ENCODE measurements at regions not wholly inside any gene's neighbourhood (a gene's known extent, or its start where the extent isn't known, plus 50 kb on each side); places are given as distances from the start of the nearest gene placed in this dataset.
"Not testable (repeated sequence)": the region's sequence is repeated elsewhere in the genome, so short reads cannot be mapped to it uniquely, and the experiment has no call there.

DNA sequence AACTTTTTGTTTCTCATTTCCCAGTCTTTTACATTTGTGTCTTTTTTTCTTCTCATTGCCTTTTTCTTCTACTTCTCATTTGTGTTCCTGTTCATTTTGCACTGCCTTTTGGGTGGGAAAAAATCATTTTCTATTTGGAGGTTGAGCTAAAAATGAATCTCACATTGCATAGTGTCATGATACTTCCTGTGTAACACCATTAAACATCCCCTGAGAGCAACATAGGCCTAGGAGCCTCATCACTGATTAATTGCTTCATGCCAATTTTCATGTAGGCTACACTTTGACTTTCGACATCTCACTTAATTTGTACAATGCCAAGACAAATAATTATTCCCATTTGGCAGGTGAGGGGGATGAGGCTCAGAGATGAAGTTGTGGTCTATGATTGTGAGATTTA lies 279.2 kb downstream of the EDEM1 start:
- no peak for DNase-seq

DNA sequence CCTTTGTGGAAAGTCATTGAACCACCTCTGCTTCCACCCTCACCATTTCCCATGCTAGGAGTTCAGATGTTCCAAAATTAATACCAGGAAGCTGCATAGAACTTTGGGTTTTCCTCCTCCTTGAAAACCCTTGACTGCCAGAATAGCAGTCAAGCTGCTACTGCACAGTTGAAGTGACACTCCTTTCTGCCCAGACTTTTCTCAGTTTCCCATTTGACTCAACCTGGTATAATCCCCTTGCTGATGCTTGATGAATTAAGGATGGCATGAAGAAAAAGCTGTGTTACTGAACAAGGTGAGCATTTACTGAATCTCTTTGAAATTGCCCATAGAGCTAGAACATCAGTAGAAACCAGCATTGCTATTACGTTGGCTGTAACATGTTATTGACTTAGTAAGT lies 286.0 kb downstream of the EDEM1 start:
- no peak for DNase-seq

DNA sequence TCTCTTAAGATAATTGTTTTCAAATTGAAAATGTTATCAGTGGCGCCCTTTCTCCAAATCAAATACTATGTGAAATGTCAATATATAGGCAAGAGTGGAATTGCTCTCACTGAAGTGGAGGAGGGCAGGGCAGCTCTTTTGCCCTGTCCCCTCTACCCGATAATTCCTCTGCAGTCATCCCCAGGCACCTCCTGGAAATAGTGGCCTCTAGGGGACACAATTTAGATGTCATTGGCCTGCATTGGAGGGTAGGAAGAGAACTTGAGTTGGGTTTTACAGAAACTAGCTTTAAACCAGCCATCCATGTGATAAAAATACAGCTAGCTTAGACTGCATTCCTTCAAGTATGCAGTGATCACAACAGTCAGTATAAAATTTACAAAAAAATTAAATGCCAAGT lies 288.9 kb downstream of the EDEM1 start:
- no peak for DNase-seq

DNA sequence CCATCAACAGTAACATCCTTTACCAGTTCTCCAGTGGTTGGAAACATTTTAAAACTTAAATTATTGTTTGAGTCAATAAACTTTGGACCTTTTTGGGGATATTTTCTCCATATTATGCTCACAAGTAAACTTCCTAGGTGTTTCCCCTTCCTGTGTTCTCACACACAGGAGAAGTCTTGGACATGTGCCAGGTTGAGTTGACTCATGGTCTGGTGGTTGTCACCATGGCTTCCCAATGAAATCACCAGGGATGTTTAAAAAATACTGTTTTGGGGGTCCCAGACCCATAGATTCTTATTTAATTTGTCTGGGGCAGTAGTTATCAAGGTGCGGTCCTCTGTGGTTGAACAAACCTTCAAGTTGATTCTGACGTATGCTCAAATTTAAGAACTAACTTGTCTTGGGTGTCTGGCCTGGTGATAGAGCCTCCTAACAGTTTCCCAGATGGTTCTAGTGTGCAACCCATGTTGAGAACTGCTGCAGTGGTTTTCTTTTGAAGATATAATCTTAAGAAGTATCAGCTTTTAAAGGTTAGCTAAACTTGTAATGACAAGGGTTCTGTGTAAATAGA lies 291.8 kb downstream of the EDEM1 start:
- DNase-seq, result no peak

DNA sequence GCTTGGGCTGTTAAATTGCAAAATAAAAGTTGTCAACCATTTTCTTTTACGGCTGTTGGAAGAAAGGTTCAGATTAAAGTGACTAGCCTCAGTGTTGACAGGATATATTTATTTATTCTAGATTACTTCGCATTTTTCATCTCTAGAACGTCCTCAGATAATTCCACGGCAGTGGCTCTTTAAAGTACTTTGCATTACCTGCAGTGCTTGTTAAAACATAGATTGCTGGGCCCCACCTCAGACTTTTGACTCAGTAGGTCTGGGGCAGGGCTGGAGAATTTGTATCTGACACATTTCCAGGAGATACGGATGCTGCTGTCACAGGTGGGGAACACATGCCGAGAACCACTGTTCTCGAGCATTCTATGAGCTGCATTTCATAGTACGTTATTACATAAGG lies 292.7 kb downstream of the EDEM1 start:
- DNase-seq, result no peak

DNA sequence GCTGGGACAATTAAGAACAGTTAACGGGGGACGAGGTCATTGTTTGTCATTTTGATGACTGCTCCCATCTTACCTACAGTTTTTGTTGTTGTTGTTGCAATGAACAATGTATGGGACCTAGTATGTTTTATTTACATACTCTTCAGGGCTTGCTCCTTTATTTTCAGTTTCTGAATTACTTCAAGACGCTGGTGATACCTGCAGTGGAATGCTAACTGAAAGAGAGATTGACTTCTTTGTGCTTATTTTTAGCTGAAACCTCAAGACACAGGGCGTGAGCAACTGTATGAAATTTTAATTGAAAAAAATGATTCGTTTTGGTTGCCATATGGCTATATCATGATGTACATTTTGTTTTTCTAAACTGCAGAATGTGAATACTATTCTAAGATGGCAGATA lies 297.9 kb downstream of the EDEM1 start:
- DNase-seq, result no peak

DNA sequence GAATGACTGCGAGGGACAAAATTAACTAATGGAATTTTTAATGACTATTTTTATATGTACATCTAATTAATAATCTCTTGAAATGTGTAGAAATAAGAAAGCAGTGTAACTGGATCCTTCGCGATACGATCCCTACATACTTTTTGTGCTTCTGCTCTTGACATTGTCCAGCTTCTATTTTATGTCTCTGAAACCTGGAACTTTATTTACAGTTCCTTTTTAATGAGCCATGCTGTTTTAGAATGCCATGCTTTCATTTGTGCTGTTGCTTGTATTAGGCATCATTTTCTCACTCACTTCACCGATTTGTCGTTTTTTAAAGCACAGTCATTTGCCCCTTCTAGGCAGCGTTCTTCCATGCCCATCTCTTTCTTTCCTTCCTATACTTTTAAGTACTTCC lies 301.3 kb downstream of the EDEM1 start:
- no peak for DNase-seq

DNA sequence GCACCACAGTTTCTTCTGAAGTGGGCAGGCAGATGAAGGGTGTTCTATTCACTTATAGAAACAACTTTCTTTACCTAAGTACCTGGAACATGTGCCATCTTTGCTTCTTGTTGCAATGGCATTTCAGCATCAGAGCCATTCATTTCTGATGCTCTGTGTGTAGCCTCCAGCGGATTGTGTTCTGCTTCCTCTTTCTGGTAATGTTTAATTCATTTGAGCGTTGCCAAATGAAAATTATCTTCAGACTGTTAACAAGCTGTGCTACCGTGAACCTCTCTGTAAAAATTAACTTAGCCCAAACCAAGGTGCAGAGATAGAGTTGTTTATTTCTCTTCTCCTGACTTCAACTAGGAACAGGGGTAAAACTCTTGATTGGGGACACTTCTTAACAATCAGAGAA lies 302.0 kb downstream of the EDEM1 start:
- no peak for DNase-seq

DNA sequence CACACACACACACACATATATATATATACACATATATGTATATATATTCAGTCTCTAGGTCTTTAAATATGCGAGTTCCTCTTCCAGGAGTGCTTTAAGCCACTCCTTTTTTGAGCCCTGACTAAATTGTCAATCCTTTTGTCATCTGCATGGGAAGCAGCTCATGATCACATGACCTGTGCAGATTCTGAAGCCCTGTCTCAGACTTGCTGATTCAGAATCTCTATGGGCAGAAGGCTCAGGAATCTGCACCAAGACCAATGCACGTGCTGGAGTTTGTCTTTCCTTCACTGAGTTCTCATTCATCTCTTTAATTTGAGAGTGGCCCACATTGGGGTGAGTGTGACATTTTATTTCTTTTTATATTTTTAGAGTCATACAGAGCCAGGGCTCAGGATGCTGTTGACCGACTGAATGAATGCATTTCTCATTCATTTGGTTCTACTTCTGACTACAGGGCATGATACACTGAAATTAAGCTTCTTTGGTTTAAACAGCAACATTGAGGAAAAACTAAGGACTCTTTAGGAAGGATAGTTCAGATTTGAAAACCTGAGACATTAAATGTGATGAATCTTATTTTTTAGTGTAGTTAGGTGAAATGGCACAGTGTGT lies 307.5 kb downstream of the EDEM1 start:
- DNase-seq, result no peak

DNA sequence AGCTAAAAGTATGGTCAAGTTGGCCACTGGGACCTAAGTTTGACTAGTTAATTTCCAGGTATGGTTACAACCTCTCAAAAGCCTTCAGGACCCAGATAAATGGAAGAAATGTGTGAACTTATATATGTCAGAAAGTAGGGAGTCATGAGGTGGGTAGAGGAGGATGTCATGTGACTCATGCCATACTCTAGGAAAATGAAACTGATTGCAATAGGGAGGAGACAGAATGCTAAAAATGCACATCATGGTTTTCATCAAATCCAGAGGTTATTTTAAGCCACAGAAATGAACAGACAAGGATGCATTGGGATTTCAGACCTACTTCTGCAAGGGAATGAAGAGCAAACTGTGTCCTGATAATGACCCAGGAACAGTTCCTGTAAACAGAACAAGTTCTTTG lies 310.0 kb downstream of the EDEM1 start:
- no peak for DNase-seq

DNA sequence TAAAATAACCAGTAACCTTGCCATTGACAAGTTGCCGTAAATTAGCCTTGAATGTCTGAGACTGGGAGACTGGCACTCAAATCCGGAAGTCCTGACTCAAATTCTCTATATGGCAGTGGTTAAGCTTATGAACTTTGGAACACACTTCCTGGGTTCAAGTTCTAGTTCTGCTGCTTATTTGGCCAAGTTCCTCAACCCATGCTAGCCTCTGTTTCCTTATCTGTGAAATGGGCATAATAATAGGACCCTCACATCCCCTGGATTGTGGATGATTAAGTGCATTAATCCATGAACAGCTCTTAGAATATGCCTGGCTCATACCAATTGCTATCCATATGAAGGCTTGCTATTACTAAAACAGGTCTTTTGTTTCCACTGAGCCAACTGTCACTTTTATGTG lies 311.5 kb downstream of the EDEM1 start:
- DNase-seq, result no peak

DNA sequence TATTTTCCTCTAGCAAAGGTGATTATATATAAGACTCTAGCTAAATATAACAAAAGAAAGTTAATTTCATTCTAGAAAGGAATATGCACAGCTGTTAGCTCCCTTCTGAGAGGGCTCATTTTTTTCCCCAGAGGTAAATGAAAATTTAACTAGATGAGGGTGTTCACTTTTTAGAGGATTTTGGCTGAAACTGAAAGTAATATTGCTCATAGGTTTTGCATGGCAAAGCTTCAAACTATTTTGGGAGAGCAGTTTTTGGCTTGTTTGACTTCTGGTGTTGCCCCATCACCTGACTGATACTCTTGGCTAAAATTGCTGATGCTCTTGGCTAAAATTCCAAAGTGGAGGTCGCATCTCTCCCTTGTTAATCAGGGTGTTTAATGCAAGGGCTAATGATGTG lies 311.9 kb downstream of the EDEM1 start:
- no peak for DNase-seq

DNA sequence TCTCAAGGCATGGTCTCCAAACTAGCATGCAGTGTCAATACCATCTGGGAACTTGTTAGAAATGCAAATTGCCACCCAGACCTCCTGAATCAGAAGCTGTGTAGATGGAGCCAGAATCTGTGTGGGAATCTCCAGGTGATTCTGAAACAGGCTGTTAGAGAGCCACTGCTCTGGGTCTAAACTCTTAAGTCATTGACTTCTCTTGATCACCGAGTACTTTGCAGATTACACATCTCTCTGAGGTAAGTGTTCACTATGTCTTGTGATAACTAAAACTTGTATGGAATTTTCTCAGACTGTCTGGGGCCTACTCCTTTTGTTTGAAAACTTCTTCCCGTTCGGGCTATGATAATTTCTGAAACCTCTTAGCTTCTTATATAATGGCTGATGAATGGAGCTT lies 315.6 kb downstream of the EDEM1 start:
- no peak for DNase-seq

DNA sequence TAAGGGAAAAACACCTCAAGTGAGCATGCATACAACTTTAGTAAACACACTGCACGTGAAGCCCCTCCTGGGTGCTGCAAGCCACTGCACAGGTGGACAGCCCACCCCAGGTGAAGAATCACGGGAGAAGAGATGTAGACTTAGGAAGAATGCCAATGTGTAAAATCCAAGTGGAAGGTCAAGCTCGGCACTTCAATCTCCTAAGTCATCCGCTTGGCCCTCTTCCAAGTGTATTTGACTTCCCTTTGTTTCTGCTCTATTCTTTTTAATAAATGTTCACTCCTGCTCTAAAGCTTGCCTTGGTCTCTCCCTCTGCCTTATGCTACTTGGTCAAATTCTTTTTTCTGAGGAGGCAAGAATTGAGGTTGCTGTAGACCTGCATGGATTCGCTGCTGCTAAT lies 316.6 kb downstream of the EDEM1 start:
- no peak for DNase-seq

DNA sequence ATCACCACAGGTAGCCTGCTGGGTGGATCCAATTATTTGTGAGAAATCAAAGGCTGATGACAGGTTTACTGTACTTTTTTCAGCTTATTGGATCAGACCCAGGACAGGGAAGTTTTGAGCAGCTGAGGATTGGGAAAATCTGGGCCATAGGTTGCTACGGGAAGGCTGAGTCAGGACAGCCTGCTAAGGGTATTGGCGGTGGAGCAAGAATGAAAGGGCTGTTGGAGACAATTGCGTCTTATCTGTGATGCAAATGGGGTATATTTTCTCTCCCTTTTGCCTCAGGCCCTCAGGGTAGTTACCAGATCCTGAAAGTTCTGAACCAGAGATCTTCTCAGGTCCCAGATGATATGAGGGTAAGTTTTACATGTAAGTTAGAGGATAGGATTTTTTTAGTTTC lies 317.7 kb downstream of the EDEM1 start:
- DNase-seq, result no peak

DNA sequence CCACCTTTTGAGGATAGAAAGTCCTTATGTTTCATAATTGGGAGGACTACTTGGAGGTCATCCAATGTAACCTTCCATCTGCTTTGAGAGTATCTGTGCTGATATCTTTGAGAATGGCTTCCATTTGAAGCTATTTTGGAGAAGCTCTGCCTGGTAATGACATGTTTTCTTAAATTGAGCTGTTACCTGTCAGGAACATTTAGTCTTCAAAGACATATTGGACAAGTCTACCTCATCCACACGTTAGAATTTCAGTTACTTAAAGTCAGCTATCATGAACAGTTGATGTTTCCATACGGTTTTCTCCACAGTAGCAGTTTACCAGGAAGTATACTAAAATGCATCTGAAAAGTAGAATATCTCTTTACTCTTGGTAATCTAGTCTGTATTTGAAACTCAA lies 318.5 kb downstream of the EDEM1 start:
- no peak for DNase-seq

DNA sequence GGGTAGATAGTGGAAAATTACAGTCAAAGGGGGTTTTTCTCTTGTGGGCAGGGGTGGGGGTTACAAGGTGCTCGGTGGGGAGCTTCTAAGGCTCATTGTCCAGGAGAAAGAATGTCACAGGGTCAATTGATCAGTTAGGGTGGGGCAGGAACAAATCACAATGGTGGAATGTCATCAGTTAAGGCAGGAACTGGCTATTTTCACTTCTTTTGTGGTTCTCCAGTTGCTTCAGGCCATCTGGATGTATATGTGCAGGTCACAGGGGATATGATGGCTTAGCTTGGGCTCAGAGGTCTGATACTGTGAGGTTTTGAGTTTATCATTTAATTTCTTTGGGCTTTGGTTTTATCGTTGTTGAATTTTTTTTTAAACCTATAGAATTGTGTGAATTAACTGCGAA lies 321.4 kb downstream of the EDEM1 start:
- not testable (repeated sequence) for DNase-seq

DNA sequence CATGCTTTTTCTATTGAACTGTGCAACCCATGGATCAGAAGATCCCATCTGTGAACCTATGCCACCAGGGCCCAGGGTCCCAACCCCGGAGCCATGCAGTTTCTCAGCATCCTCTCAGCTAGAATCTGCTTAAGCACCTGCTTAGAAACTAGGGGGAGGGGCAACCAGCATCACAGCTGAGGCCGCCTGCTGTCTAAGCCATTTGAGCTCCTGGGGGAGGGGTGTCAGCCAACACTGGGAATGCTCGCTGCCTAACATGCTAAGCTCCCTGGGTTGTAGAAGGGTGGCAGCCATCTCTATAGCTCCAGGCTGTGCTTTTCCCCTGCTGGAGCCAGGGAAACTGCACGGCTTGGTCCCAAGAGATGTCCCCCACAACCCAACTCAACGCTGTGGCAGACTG lies 322.8 kb downstream of the EDEM1 start:
- DNase-seq, result no peak

DNA sequence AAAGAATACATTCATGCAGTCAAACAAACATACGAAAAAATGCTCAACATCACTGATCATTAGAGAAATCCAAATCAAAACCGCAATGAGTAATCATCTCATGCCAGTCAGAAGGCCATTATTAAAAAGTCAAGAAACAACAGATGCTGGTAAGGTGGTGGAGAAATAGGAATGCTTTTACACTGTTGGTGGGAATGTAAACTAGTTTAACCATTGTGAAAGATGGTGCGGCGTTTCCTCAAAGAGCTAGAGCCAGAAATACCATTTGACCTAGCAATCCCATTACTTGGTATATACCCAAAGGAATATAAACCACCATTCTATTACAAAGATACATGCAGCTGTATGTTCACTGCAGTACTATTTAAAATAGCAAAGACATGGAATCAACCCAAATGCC lies 330.4 kb downstream of the EDEM1 start:
- no peak for DNase-seq

DNA sequence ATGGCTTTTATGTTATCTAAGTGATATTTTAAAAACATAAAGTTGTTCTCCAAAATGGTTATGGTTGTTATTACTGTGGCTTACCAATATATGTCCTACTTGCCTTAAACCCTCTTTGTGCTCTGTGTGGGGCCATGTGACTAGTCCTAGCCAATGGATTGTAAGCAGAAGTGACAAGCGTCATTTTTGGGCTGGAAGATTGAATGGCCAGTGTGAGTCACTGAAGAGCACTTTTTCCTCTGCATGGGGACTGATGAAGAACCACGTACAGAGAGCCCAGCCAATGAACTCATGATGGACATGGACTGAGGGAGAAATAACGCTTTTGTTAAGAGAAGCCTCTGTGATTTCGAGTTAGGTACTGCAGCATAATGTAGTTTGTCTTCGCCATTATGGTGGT lies 332.7 kb downstream of the EDEM1 start:
- no peak for DNase-seq

DNA sequence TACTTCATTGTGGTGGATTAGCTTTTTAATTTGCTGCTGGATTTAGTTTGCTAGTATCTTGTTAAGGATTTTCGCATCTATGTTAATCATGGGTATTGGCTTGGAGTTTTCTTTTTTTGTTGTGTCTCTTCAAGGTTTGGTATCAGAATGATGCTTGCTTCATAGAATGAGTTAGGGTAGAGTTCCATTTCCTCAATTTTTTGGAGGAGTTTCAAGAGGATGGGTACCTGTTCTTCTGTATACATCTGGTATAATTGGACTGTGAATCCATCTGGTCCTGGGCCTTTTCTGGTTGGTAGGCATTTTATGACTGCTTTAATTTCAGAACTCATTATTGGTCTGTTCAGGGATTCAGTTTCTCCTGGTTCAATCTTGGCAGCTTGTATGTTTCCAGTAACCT lies 335.6 kb downstream of the EDEM1 start:
- DNase-seq, result no peak

DNA sequence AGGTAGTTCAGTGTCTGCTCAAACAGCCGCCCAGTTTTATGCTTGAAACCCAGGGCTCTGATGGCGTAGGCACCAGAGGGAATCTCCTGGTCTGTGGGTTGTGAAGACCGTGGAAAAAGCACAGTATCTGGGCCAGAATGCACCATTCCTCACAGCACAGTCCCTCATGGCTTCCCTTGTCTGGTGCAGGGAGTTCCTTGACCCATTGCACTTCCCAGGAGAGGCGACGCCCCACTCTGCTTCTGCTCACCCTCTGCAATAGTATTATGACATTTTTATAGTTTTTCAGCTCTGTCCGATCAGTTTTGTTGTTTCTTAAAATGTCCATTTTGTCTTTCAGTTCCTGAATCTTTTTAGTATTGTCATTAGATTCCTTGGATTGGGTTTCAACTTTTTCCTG lies 343.5 kb downstream of the EDEM1 start:
- no peak for DNase-seq

DNA sequence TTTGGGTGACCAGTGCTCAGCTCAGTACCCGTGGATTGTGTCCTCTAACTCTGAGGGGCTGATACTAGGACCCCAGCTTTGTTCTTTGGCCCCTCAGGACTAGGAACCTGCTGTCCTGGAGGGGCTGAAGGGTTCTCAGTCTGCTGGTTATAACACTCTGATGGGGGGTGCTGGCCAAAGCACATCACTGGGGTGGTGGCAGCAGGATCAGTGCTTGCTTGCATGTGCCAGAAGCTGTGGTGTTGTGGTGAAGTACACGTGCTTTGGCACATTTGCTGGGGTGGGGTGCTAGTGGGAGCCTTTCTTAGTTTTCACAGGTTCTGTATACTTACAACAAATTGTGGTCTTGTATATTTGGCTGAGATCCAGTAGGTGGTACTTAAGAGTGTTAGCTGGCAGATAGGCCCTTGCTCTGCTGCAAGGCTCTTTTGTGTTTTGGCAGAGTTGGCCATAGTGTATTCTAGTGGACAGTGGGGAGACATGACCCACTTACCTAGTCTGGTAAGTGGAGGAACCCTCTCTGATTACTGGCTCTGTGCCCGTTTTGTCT lies 344.3 kb downstream of the EDEM1 start:
- no peak for DNase-seq

DNA sequence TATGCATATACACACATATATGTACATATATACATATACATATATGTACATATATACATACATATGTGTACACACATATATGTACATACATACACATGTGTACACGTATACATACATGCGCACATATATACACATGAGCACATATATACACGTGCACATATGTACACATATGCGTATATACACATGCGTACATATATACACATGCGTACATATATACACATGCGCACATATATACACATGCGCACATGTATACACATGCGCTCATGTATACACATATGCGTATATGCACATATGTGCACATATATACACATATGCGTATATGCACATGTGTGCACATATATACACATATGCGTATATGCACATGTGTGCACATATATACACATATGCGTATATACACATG lies 353.0 kb downstream of the EDEM1 start:
- DNase-seq, result no peak

Data from anterior cingulate cortex (tissue), 58 donors.